ENCODE measurements at regions not wholly inside any gene's neighbourhood (a gene's known extent, or its start where the extent isn't known, plus 50 kb on each side); places are given as distances from the start of the nearest gene placed in this dataset.

- no peak overlapping the region for H3K4me2 ChIP-seq (ENCODE audit: control insufficient read depth, insufficient read depth)
- no peak overlapping the region for H2AFZ ChIP-seq (ENCODE audit: control insufficient read depth, low read depth, low read length)
- ChIA-PET RAD21 (ENCODE audit: unreplicated experiment) (no interaction called here), POLR2A (interaction anchor here (0.6 kb wide), 1 partner anchor 806 kb away, joined by 6 read pairs; no protein-coding TSS in a partner anchor), SMC1A (ENCODE audit: uncharacterized antibody, unreplicated experiment) (interaction anchor here (0.8 kb wide), 1 partner anchor 9 kb away, joined by 3 read pairs; no protein-coding TSS in a partner anchor), CTCF (no interaction called here)
- TF ChIP-seq WRNIP1 (IDR thresholded peaks at IDR 0.05; ENCODE audit: borderline replicate concordance, low read depth, low read length) (no peak), SPI1 (IDR thresholded peaks at IDR 0.05; ENCODE audit: borderline replicate concordance, insufficient read depth, low read depth, low read length) (no peak), IKZF2 (IDR thresholded peaks at IDR 0.05) (no peak), ZNF384 (IDR thresholded peaks at IDR 0.05; ENCODE audit: borderline replicate concordance, low read depth, low read length) (no peak), TCF12 (IDR thresholded peaks at IDR 0.05; ENCODE audit: low read depth, low read length) (no peak), FOXK2 (IDR thresholded peaks at IDR 0.05) (no peak), ZNF217 (IDR thresholded peaks at IDR 0.05) (no peak), MAX (IDR thresholded peaks at IDR 0.05; ENCODE audit: low read depth, low read length) (no peak), YBX1 (IDR thresholded peaks at IDR 0.05) (no peak), MTA3 (IDR thresholded peaks at IDR 0.05; ENCODE audit: borderline replicate concordance, low read length) (no peak), NR2F1 (conservative IDR thresholded peaks at IDR 0.05) (no peak), IKZF1 (conservative IDR thresholded peaks at IDR 0.05) (no peak)
- ATAC-seq, result no peak
- intact Hi-C loops (cut with micrococcal nuclease; ENCODE audit: unreplicated experiment) (no loop called here), in situ Hi-C loops (cut with MboI) (no loop called here)
- 17% methylated on average over 4 of the region's 4 CpGs for WGBS (ENCODE audit: insufficient coverage, insufficient replicate concordance, low lambda C conversion rate, missing lambda C conversion rate)
- H4K20me1 ChIP-seq (ENCODE audit: control insufficient read depth, insufficient read depth), result no peaks in the 10 kb centered on the region
- no TSS peak for BruUV-seq (replicated peaks)
- no peak for FAIRE-seq
- H3K9ac ChIP-seq (ENCODE audit: control insufficient read depth, insufficient read depth, low read length), result no peak overlapping the region
- H3K9me3 ChIP-seq (replicated peaks; ENCODE audit: control insufficient read depth, insufficient read depth, low read length), result no peaks in the 10 kb centered on the region
- no peaks in the 10 kb centered on the region for H3K4me1 ChIP-seq (ENCODE audit: control insufficient read depth, insufficient read depth, low read length)
- no peaks in the 10 kb centered on the region for H3K36me3 ChIP-seq (ENCODE audit: control insufficient read depth in 2 of 2, insufficient read depth in 2 of 2, low read length in 1 of 2)
- no peak for DNase-seq (ENCODE audit: low read depth, low spot score)
- no peak overlapping the region for H3K27ac ChIP-seq (ENCODE audit: control insufficient read depth, insufficient read depth)
- no peak overlapping the region for H3K4me3 ChIP-seq
- no peaks in the 10 kb centered on the region for H3K27me3 ChIP-seq (replicated peaks in 1 of 2; ENCODE audit: control insufficient read depth in 2 of 2, insufficient read depth in 2 of 2, low read length in 1 of 2)
- no peaks in the 10 kb centered on the region for H3K79me2 ChIP-seq (ENCODE audit: control insufficient read depth, insufficient read depth, low read length)
These were observed 584.5 kb downstream of the HS3ST4 start for GRCh38 chr16:26276289-26276688.

Data from GM12878 (cell line).